ENCODE measurements at regions not wholly inside any gene's neighbourhood (a gene's known extent, or its start where the extent isn't known, plus 50 kb on each side); places are given as distances from the start of the nearest gene placed in this dataset.

DNA sequence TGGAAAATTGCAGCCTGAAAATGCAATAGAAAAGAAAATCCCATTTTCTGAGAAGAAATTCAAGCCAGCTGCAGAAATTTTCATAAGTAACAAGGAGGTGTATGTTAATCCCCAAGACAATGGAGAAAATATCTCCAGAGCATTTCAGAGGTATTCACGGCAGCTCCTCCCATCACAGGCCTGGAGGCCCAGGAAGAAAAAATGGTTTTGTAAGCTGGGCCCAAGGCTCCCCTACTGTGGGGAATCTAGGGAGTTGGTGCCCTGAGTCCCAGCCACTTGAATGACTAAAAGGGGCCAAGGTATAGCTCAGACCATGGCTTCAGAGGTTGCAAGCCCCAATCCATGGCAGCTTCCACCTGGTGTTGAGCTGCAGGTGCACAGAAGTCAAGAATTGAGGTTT, 93.3 kb upstream of the ZNF267 start:
- H3K4me3 ChIP-seq (ENCODE audit: low read depth in 2 of 2, low read length in 1 of 2): no peak overlapping the region
- ChIA-PET CTCF (no interaction called here), POLR2A (no interaction called here)
- H3K9me3 ChIP-seq: peaks cover 7% of the 10 kb centered on the region
- H4K20me1 ChIP-seq (ENCODE audit: insufficient read depth): no peaks in the 10 kb centered on the region
- no peaks in the 10 kb centered on the region for H3K4me1 ChIP-seq (ENCODE audit: control insufficient read depth in 1 of 2, insufficient read depth in 2 of 2, low read depth in 1 of 2, low read length in 1 of 2)
- H3F3A ChIP-seq (replicated peaks; ENCODE audit: insufficient read depth): no peaks in the 10 kb centered on the region
- no peaks in the 10 kb centered on the region for H3K36me3 ChIP-seq (replicated peaks in 1 of 2; ENCODE audit: control insufficient read depth in 1 of 2, insufficient read depth in 2 of 2, low read length in 1 of 2)
- no peaks in the 10 kb centered on the region for H3K79me2 ChIP-seq (ENCODE audit: insufficient read depth)
- WGBS (ENCODE audit: low lambda C conversion rate): 31% methylated on average over 1 of the region's 1 CpG
- H2AFZ ChIP-seq (ENCODE audit: low read depth): no peak overlapping the region
- no peak overlapping the region for H3K9ac ChIP-seq
- H3K27ac ChIP-seq (ENCODE audit: low read depth in 2 of 2, low read length in 1 of 2): no peak overlapping the region
- no peaks in the 10 kb centered on the region for H3K9me2 ChIP-seq
- no peak overlapping the region for H3K4me2 ChIP-seq
- no peak for DNase-seq
- TF ChIP-seq, protein P1, sequence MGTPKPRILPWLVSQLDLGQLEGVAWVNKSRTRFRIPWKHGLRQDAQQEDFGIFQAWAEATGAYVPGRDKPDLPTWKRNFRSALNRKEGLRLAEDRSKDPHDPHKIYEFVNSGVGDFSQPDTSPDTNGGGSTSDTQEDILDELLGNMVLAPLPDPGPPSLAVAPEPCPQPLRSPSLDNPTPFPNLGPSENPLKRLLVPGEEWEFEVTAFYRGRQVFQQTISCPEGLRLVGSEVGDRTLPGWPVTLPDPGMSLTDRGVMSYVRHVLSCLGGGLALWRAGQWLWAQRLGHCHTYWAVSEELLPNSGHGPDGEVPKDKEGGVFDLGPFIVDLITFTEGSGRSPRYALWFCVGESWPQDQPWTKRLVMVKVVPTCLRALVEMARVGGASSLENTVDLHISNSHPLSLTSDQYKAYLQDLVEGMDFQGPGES (IDR thresholded peaks at IDR 0.05; ENCODE audit: low read depth, low read length): no peak
- TF ChIP-seq NRF1 (IDR thresholded peaks at IDR 0.05; ENCODE audit: low read depth, low read length): no peak
- TF ChIP-seq GATA2 (CRISPR knock-in tag; IDR thresholded peaks at IDR 0.05): no peak
- no peak for TF ChIP-seq CHD2 (IDR thresholded peaks at IDR 0.05; ENCODE audit: low read length, partially characterized antibody)
- no peak for TF ChIP-seq GABPA (IDR thresholded peaks at IDR 0.05; ENCODE audit: low read depth)
- TF ChIP-seq MXI1 (IDR thresholded peaks at IDR 0.05; ENCODE audit: low read depth, low read length): no peak
- TF ChIP-seq JUND (IDR thresholded peaks at IDR 0.05): no peak
- TF ChIP-seq EP300 (IDR thresholded peaks at IDR 0.05; ENCODE audit: borderline replicate concordance in 1 of 2, low read depth in 1 of 2, low read length in 1 of 2): no peak
- no peak for TF ChIP-seq RXRA (IDR thresholded peaks at IDR 0.05; ENCODE audit: borderline replicate concordance, low read depth)
- TF ChIP-seq, protein P2, sequence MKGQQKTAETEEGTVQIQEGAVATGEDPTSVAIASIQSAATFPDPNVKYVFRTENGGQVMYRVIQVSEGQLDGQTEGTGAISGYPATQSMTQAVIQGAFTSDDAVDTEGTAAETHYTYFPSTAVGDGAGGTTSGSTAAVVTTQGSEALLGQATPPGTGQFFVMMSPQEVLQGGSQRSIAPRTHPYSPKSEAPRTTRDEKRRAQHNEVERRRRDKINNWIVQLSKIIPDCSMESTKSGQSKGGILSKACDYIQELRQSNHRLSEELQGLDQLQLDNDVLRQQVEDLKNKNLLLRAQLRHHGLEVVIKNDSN (IDR thresholded peaks at IDR 0.05; ENCODE audit: borderline replicate concordance, low read depth): no peak
- no peak for TF ChIP-seq TCF12 (IDR thresholded peaks at IDR 0.05)
- H3K27me3 ChIP-seq (ENCODE audit: insufficient read depth): no peaks in the 10 kb centered on the region

DNA sequence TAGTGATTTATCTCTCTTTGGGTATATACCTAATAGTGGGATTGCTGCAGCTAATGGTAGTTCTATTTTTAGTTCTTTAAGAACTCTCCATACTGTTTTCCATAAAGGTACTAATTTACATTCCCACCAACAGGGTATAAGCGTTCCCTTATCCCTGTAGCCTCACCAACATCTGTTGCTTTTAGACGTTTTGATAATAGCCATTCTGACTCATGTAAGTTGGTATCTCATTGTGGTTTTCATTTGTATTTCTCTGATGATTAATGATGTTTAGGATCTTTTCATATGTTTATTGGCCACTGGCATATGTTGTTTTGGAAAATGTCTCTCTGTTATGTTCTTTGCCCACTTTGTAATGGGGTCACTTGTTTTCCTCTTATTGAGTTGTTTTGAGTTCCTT, 88.5 kb upstream of the ZNF267 start:
- no peaks in the 10 kb centered on the region for H4K20me1 ChIP-seq (ENCODE audit: insufficient read depth)
- H3K4me2 ChIP-seq: no peak overlapping the region
- DNase-seq: no peak
- ChIA-PET POLR2A (no interaction called here), CTCF (no interaction called here)
- H3K27ac ChIP-seq (ENCODE audit: low read depth in 2 of 2, low read length in 1 of 2): no peak overlapping the region
- no peaks in the 10 kb centered on the region for H3K9me2 ChIP-seq
- 0% methylated on average over 2 of the region's 2 CpGs for WGBS (ENCODE audit: low lambda C conversion rate)
- no peaks in the 10 kb centered on the region; the same call in 1 of the 2 replicates for H3K9me3 ChIP-seq
- H3K79me2 ChIP-seq (ENCODE audit: insufficient read depth): no peaks in the 10 kb centered on the region
- H3K27me3 ChIP-seq (ENCODE audit: insufficient read depth): no peaks in the 10 kb centered on the region
- no peaks in the 10 kb centered on the region for H3F3A ChIP-seq (replicated peaks; ENCODE audit: insufficient read depth)
- H3K36me3 ChIP-seq (replicated peaks in 1 of 2; ENCODE audit: control insufficient read depth in 1 of 2, insufficient read depth in 2 of 2, low read length in 1 of 2): no peaks in the 10 kb centered on the region
- no peak overlapping the region for H2AFZ ChIP-seq (ENCODE audit: low read depth)
- no peaks in the 10 kb centered on the region for H3K4me1 ChIP-seq (ENCODE audit: control insufficient read depth in 1 of 2, insufficient read depth in 2 of 2, low read depth in 1 of 2, low read length in 1 of 2)
- TF ChIP-seq POLR2AphosphoS5 (IDR thresholded peaks at IDR 0.05; ENCODE audit: low read depth, low read length) (no peak), RXRA (IDR thresholded peaks at IDR 0.05; ENCODE audit: borderline replicate concordance, low read depth) (no peak), GABPA (IDR thresholded peaks at IDR 0.05; ENCODE audit: low read depth) (no peak), CHD2 (IDR thresholded peaks at IDR 0.05; ENCODE audit: low read length, partially characterized antibody) (no peak), TCF12 (IDR thresholded peaks at IDR 0.05) (no peak), RFX5 (IDR thresholded peaks at IDR 0.05; ENCODE audit: low read length) (no peak), EP300 (IDR thresholded peaks at IDR 0.05; ENCODE audit: borderline replicate concordance in 1 of 2, low read depth in 1 of 2, low read length in 1 of 2) (no peak), GATA2 (CRISPR knock-in tag; IDR thresholded peaks at IDR 0.05) (no peak), EZH2phosphoT487 (IDR thresholded peaks at IDR 0.05; ENCODE audit: borderline replicate concordance, low read depth) (no peak)
- TF ChIP-seq, protein P3, sequence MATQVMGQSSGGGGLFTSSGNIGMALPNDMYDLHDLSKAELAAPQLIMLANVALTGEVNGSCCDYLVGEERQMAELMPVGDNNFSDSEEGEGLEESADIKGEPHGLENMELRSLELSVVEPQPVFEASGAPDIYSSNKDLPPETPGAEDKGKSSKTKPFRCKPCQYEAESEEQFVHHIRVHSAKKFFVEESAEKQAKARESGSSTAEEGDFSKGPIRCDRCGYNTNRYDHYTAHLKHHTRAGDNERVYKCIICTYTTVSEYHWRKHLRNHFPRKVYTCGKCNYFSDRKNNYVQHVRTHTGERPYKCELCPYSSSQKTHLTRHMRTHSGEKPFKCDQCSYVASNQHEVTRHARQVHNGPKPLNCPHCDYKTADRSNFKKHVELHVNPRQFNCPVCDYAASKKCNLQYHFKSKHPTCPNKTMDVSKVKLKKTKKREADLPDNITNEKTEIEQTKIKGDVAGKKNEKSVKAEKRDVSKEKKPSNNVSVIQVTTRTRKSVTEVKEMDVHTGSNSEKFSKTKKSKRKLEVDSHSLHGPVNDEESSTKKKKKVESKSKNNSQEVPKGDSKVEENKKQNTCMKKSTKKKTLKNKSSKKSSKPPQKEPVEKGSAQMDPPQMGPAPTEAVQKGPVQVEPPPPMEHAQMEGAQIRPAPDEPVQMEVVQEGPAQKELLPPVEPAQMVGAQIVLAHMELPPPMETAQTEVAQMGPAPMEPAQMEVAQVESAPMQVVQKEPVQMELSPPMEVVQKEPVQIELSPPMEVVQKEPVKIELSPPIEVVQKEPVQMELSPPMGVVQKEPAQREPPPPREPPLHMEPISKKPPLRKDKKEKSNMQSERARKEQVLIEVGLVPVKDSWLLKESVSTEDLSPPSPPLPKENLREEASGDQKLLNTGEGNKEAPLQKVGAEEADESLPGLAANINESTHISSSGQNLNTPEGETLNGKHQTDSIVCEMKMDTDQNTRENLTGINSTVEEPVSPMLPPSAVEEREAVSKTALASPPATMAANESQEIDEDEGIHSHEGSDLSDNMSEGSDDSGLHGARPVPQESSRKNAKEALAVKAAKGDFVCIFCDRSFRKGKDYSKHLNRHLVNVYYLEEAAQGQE (IDR thresholded peaks at IDR 0.05; ENCODE audit: low read depth, low read length): no peak
- TF ChIP-seq, protein P4, sequence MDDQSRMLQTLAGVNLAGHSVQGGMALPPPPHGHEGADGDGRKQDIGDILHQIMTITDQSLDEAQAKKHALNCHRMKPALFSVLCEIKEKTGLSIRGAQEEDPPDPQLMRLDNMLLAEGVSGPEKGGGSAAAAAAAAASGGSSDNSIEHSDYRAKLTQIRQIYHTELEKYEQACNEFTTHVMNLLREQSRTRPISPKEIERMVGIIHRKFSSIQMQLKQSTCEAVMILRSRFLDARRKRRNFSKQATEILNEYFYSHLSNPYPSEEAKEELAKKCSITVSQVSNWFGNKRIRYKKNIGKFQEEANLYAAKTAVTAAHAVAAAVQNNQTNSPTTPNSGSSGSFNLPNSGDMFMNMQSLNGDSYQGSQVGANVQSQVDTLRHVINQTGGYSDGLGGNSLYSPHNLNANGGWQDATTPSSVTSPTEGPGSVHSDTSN (IDR thresholded peaks at IDR 0.05): no peak
- TF ChIP-seq, protein P5, sequence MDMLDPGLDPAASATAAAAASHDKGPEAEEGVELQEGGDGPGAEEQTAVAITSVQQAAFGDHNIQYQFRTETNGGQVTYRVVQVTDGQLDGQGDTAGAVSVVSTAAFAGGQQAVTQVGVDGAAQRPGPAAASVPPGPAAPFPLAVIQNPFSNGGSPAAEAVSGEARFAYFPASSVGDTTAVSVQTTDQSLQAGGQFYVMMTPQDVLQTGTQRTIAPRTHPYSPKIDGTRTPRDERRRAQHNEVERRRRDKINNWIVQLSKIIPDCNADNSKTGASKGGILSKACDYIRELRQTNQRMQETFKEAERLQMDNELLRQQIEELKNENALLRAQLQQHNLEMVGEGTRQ (IDR thresholded peaks at IDR 0.05; ENCODE audit: borderline replicate concordance, low read depth, low read length): no peak
- TF ChIP-seq, protein P1 (IDR thresholded peaks at IDR 0.05; ENCODE audit: low read depth, low read length): no peak
- no peak overlapping the region for H3K4me3 ChIP-seq (ENCODE audit: low read depth in 2 of 2, low read length in 1 of 2)
- no peak overlapping the region for H3K9ac ChIP-seq
